NCI-H748 treated with DMSO at 0.1 percent for 48 hours (cell line): ENCODE measurements at regions not wholly inside any gene's neighbourhood (a gene's known extent, or its start where the extent isn't known, plus 50 kb on each side); places are given as distances from the start of the nearest gene placed in this dataset.
"Not testable (repeated sequence)": the region's sequence is repeated elsewhere in the genome, so short reads cannot be mapped to it uniquely, and the experiment has no call there.

Experiments
- DNase-seq: peaks from one replicate; lab custom pipeline; 2025; lab: John Stamatoyannopoulos, UW

DNA sequence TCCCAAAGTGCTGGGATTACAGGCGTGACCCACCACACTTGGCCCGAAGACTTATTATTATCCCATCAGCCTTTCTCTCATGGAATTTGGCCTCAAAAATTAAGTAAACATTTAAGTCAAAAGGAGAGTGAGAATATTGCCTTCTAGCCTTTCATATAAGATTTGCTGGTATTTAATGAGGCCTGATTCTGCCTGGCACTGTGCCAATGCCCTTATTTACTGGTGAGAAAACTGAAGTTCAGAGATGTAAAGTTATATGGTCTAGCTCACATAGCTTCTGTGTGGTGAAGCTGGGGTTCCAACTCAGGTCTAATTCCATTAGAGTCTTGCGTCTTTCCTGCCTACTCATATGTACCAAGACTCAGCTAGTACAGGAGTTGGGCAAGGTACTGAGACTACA, 260.2 kb downstream of the SDHAF3 start:
- DNase-seq: no peak

DNA sequence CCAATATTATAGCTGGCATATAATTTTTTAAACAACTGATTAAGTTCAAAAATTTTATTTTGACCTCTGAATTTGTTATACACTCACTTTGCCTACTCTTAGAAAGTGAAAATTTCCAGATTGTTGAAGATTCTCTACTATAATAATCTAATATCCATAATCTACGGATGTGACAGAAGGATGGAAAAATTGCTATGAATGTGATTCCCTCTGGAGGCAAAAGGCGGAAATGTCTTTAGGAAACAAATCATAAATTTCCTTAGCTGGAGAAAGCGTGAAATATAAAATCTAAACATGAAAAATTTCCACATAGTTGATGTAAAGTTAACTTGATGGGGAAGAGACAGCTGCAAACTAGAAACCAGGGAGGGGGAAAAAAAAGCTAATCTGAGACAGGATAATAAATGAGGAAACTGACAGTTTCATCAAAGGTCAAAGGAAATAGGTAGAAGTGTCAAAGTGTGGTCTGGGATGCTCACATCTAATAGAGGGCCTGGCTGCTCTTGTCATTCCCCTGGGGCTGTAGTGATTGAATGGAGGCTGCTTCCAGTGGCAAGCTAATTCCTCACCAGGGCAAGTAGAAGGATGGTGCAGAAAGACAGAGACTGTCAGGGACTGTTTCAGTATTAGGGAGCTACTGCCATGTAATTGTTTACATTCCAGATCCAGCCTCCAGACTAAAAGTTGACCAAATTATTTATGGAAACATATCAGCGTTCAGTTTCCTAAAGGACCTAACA, 264.5 kb downstream of the SDHAF3 start:
- DNase-seq: no peak

DNA sequence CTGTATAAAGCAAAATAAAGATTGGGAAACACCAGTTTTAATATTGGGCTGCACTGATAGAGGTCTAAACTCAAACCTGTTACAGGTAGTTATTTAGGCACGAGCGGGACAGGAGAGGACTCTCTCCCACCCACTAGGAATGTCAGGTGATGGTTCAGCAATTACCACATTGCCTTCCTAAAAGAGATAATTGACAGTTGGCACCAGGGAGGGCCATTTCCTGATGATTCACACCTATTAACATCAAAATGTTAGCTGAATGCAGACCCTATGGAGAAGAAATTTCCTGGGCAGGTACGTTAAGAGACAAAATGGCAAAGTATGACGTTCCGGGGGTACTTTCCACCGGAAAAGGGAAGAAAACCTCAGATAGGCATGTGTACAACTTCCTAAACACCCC, 272.6 kb downstream of the SDHAF3 start:
- DNase-seq: no peak

DNA sequence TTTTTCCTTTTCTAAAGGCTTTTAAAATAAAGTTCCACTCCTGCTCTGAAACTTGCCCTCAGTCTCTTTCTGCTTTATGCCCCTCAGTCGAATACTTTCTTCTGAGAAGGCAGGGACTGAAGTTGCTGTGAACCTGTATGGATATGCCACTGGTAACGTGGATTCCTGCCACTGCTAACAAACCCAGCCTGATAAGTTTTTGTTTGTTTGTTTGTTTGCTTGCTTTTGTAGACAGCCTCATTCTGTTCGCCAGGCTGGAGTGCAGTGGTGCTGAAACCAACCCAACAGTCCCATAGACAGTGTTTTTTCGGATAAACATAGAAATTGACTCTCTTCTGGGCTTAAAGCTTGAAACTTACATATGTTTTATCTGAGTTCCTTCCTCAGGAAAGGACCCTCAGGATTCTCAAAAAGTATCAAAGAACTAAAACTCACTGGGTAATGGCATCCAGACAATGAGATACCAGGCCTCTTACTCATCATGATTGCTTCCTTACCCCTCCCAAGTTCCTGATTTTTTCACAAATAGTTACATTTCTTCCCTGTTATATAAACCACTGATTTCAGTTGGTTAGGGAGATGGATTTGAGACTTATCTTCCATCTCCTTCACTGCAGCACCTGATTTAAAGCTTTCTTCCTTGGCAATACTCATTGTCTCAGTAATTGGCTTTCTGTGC, 273.6 kb downstream of the SDHAF3 start:
- no peak for DNase-seq

DNA sequence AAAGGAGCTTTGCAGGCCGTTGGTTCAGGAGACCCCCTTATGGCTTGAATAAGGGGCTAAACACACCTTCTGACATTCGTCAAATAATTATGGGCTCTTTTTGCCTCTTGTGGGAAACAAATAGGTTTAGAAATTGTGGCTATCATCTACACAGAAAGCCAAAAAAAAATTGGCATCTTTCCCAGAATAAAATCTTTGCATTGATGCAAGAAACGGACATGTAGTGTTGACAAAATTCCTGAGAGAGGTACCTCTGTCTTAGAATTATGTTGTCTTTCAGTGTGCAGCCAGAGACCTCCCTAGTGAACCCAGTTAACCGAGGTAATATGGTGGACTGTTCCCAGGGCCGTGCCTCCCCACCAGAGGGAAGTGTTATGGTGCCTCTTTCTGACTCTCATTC, 283.9 kb downstream of the SDHAF3 start:
- DNase-seq: no peak

DNA sequence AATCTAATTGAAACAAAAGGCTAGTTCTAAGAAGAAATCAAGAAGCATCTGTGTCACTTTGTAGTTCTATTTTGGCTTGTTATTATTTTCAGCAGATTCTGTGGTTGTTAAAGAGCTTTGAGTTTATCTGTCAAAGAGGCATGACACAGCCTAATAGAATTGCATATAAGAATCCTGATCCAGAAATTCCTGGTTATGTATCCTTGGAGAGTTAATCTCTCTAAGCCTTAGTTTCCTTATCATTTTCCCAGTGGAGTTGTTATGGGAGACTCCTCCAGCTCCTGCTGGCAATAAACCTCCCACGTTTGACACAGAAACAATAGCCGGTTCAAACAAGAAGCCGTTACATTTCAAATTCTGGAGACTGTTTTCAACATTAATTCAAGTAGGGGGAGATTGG, 288.3 kb downstream of the SDHAF3 start:
- no peak for DNase-seq

DNA sequence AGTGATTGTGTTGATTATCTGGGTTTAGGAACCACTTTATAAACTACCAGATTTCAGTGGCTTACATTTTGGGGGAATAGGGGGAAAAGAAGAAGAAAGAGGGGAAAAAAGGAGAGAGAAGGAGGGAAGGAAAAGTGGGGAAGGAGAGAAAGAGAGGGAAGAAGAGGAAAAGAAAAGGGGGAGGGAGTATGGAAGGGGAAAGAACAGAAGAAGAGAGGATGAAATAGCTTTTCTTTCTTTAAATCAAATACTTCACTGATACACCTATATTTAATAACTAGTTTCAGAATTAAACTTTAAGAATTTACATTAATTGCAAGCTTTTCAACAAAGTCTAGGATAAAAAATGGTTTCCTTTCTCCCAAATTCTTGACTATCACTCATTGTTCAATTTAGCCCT, 289.6 kb downstream of the SDHAF3 start:
- no peak for DNase-seq

DNA sequence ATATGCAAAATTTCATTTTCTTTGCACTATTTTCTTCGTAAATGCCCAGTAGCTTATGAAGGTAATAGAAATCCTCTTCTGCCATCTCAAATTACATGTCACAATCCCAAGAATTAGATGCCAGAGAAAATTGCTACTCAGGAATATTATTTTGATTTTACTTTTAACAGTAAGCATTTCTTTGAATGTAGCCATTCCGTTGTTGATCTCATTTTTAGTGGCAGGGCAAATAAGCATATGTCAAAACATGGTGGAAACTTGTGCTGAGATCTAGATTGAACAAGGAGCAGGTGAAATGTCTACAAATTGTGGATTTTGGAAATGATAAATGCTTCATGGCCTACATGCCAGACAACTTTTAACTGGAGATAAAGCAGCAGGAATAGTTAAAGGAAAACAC, 291.8 kb downstream of the SDHAF3 start:
- DNase-seq: no peak

DNA sequence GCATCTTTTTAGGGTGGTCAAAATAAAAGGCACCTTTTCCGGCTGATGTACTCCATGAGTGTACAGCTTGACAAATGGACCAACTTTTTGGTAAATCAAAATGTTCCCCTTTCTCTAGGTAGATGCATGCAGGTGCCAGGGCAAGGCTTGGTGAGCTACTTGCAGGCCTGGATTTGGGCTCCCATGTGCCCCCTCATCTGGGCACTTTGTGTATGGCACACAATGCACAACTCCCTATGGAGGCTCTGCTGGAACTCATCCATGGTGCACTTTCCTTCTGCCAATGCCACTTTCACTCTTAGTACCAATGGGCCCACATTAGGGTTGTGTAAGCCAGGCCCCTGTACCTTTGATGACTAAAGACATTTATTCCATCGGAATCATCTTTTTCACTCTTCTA, 300.8 kb downstream of the SDHAF3 start:
- no peak for DNase-seq

DNA sequence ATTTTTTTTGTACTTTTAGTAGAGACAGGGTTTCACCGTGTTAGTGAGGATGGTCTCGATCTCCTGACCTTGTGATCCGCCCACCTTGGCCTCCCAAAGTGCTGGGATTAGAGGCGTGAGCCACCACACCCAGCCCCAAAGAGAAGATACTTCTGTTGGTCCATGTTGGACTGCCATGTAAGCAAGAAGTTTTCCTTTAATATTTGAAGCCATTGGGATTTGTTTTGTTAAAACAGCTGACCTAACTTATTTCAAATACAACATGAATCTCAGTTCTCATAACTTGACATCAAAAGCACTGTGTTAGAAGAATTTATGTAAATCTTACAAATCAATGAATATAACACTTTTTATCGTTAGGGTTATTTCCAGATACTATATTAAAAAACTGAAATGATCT, 302.4 kb downstream of the SDHAF3 start:
- DNase-seq: no peak

DNA sequence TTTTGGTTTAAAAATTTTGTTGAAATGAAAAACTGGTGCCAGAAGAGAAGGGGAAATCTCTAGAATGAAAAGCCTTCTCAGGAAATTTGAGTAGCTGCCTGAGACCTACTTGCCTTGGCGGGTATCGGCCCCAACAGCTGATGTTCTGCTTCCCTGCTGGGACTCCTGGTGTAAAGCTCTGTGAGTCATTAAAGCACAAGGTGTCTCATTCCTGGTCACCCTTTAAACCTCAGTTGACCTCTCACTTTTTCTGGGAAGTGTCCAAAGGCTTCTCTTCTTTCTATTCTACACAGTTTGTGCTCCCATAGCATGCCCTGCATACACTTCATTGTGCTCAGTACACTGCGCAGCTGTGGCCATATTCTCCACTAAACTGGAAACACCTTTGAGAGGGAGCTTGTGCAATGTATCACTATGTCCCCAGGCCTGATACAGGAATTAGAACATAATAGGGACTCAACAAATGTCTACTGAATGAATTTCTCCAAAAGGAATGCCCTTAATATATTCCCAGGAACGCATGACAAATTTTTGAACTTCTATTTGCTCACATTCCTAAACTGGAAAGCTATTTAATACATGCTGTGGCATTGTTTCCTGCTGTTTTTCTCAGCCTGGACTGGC, 303.9 kb downstream of the SDHAF3 start:
- no peak for DNase-seq

DNA sequence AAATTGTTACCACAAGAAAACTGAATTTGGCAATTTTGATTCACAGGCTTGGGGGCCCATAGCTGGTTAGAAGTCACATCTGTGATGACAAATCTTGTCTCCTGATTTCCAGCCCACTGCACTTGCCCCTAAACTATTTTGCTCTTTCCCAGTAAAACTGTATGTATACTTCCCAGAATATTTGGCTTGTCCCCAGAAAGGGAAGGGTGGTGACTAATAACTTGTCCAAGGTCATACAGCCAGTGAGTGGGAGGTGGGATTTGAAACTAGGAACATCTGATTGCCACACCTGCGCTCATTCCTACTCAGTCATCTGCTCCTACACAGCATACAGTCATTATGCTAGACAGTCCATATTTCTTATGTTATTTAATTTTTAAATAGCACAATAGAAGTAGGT, 304.5 kb downstream of the SDHAF3 start:
- no peak for DNase-seq

DNA sequence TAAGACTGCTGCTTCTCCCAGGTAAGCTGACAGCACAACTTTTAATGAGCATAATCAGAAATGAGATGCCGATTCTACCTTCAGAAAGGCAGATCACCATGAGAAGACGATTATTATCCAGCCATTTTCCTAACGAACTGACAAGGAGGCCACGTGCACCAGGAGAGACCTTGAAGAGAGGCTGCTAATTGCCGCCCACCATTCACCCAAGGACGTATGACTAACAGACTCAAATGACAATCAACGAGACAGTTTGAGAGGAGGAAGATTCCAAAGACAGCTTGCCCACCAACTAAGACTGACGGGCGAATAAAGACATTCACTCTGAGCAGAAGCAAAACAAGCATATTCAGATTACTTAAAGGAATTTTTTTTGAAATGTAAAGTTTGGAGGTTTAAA, 301.9 kb upstream of the TAC1 start:
- no peak for DNase-seq

DNA sequence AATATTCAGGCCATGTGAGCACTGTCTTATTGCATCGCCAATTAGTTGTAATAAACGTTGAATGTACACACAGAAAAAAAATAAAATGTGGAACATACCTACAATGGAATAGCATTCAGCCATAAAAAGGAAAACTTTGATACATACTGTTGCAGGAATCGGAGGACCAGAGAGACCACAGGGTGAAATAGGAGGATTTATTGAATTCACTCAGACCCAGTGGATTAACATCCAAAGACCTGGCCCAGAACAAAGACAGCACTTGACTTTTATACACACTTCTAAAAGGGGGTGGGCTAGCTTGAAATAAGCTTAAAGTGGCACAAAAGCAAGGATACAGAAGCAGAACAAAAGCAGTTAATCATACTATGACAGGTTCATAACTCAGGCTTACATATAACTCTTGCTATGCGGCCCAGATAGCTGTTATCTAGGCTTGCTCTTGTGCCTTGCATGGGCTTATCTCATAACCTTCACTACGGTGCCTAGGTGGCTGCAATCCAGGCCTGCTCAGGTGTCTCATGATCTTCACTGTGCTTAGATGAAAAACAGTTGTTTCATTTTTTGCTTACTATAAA, 292.2 kb upstream of the TAC1 start:
- DNase-seq: no peak

DNA sequence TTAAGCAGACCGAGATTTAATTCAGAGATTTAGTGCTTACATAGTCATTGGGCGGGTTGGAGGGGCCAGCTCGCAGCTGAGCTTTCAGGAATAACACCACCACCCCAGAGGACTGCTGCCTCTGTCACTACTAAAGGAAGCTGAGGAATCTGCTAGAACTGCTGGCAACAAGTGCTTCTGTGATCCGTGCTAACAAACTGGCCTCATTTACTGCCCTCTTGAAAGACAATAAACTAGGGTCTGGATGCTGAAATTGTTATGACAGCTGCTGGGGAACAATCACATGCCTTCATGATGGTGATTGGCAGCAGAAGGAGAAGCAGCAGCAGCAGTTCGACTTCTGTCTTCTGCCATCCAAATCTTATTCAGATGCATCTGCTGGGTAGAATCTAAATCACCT, 285.5 kb upstream of the TAC1 start:
- peak; percentile 30 for DNase-seq

DNA sequence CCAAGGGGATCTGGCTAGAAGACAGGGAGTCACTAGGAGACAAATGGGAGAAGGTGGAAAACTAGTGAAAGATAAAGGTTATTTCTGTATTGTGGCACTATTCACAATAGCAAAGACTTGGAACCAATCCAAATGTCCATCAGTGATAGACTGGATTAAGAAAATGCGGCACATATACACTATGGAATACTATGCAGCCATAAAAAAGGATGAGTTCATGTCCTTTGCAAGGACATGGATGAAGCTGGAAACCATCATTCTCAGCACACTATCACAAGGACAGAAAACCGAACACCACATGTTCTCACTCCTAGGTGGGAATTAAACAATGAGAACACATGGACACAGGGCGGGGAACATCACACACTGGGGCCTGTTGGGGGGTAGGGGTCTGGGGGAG, 282.4 kb upstream of the TAC1 start:
- not testable (repeated sequence) for DNase-seq

DNA sequence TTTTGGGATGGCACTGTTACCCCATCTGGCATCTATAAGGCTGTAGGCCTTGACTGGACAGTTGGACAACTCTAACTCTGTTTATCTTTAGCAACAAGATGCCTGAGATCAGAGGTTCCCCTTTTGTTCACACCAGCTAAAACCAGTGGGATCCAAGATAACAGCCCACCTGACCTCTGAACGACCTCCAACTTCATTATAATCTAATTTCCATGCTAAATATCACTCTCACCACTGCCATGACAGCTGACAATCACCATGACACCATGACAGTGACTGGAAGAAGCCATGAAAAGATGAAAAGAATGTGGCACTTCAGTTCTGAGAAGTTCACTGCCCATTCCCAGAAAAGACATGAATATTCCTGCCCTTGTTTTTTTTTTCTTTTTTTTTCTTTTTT, 281.4 kb upstream of the TAC1 start:
- no peak for DNase-seq

DNA sequence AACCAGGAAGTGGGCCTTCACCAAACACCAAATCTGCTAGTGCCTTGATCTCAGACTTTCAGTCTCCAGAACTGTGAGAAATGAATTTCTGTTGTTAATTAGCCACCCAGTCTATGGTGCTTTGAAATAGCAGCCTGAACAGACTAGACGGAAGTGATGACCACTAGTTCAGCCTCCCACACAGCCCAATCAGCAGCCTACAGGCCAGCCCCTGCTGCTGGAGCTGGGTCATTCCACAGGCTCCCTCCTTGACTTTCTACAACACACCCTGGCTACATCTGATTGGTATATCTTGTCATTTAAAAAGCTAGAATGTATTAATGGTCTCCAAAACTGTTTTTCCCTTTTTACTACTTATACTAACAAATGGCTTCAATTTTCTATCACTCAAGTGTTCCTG, 277.2 kb upstream of the TAC1 start:
- no peak for DNase-seq

DNA sequence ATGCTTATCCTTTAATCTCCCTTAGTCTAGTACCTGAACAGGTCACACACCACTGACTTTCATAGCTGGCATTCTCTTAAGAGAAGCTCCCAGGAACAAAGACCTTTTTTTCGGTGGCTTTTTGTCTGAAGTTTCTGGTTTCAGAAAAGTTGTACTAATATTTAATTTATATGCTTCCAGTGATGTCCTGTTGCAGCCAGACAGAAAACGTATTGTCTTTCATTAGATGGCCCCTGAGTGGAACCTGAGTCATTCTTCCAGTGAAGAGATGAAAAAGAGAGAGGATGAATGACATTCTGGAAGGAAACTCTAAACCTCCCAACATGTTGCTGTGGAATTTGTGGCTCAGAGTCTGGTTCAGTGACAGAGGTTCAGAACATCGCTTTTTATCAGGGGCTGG, 274.8 kb upstream of the TAC1 start:
- no peak for DNase-seq

DNA sequence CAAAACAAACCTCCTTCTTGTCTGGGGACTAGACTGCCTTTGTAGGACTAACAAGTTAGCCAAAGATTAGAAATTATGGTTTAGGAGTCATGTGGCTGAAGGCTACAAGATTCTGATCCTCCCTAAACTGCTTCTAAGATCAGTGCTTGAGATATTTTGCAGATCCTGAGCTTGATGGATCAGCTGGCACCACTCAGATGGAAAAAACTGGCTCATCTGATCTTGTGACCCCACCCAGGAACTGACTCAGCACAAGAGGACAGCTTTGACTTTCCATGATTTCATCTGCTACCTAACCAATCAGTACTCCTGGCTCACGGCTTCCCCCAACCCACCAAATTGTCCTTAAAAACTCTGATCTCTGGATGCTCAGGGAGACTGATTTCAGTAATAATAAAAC, 271.5 kb upstream of the TAC1 start:
- DNase-seq: no peak

DNA sequence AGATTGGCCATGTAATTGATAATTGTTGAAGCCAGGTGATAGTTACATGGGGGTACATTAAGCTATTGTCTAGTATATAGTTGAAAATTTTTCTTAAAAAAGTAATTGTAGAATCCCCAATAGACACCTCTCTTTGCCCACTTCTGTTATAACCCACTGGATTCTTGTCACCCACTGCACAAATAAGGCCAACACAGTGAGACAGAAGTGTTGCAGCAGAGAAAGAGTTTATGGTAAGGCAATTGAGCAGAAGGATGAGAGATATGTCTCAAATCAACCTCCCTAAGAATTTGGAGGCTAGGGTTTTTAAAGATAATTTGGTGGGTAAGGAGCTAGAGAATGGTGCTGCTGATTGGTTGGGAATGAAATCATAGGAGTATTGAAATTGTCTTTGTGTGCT, 270.3 kb upstream of the TAC1 start:
- DNase-seq: no peak

DNA sequence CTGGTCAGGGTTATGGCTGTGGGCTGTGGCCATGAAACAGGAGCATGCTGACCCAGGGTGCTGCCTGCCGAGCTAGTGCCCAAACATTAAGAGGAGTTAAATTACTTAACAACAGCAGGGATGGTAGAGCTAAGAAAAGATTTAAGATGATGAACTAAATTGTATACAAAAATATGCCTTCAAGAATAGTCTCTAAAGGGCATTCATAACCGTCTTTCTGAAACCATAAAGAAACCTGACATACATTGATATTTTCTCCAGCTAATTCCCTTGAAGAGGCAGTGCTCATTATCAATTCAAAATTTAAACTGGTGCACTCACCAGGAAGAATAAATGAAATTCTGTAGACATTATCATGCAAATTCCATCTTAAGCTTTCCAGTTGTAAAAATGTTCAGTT, 265.8 kb upstream of the TAC1 start:
- DNase-seq: no peak
